ENCODE measurements at regions not wholly inside any gene's neighbourhood (a gene's known extent, or its start where the extent isn't known, plus 50 kb on each side); places are given as distances from the start of the nearest gene placed in this dataset.
"Not testable (repeated sequence)": the region's sequence is repeated elsewhere in the genome, so short reads cannot be mapped to it uniquely, and the experiment has no call there.

DNA sequence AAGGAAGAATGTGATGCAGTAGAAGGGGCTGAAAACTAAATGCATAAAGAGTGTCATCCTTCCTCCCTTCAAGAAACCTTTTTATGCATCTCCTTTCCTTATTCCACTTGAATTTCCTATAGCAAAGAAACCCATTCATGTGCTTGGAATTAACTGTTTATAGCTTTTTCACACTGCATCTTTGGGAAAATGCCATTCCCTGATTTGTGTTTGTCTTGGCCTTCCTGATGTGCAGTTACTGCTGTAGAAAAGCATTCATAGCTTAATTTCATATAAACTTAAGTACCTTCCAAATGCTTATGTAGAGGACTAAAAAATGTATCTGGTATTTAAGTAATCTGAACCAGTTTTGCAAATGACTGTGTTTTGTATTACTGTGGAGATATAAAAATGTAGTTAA is 61.8 kb downstream of the SDR9C7 start:
- TF ChIP-seq, protein P1, sequence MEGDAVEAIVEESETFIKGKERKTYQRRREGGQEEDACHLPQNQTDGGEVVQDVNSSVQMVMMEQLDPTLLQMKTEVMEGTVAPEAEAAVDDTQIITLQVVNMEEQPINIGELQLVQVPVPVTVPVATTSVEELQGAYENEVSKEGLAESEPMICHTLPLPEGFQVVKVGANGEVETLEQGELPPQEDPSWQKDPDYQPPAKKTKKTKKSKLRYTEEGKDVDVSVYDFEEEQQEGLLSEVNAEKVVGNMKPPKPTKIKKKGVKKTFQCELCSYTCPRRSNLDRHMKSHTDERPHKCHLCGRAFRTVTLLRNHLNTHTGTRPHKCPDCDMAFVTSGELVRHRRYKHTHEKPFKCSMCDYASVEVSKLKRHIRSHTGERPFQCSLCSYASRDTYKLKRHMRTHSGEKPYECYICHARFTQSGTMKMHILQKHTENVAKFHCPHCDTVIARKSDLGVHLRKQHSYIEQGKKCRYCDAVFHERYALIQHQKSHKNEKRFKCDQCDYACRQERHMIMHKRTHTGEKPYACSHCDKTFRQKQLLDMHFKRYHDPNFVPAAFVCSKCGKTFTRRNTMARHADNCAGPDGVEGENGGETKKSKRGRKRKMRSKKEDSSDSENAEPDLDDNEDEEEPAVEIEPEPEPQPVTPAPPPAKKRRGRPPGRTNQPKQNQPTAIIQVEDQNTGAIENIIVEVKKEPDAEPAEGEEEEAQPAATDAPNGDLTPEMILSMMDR (IDR thresholded peaks at IDR 0.05; ENCODE audit: low read depth, low read length) = no peak
- H3K4me3 ChIP-seq (ENCODE audit: low read depth, low read length) = no peak overlapping the region

DNA sequence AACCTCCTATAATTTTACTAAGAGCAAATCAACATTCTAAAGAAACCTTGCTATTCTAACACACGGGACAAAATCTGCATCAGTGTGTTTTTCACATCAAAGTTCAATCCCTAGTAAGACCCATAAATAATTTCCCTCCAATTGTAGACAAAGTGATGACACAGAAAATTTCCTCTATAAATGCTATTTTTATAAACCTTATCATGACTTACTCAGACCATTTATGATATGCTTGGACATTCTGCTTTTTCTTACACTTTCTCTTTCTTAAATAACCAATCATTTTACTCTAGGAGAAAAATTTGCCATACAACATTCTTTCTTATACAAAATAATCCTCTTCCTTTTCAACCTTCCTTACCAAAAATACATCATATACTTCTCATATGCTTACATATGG is 67.0 kb downstream of the SDR9C7 start:
- TF ChIP-seq, protein P1 (IDR thresholded peaks at IDR 0.05; ENCODE audit: low read depth, low read length) = no peak

DNA sequence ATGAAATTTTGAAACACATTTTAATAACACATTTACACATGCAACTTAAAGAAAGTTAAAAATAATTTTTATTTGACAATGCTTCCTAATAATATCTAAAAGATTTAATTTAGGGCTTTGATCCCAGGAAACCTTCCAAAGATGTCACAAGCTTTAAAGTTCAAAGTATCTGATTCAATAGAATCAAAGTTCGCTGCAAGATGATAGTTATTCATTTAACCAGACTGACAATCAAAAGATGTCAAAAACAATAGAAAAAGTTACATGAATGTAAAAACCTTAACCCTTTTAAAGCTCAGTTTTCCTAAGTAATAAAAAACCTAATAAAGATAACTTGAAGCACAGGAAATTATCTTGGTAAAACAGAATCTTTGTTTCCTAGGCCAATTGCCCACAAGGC is 67.7 kb downstream of the SDR9C7 start:
- TF ChIP-seq, protein P1 (IDR thresholded peaks at IDR 0.05; ENCODE audit: low read depth, low read length) = no peak
- no peak overlapping the region for H3K4me3 ChIP-seq (ENCODE audit: low read depth, low read length)

More for the DNA sequence above, 67.0 kb downstream of the SDR9C7 start:
- H3K4me3 ChIP-seq (ENCODE audit: low read depth, low read length) = no peak overlapping the region

DNA sequence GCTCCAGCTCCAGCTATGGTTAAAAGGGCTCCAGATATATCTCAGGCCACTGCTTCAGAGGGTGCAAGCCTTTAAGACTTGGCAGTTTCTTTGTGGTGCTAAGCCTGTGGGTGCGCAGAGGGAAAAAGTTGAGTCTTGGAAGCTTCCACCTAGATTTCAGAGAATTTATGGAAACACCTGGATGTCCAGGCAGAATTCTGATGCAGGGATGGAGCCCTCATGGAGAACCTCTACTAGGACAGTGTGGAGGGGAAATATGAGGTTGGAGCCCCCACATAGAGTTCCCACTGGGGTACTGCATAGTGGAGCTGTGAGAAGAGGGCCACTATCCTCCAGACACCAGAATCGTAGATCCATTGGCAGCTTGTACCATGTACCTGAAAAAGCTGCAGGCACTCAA is 69.9 kb downstream of the SDR9C7 start:
- no peak overlapping the region for H3K4me3 ChIP-seq (ENCODE audit: low read depth, low read length)
- TF ChIP-seq, protein P1 (IDR thresholded peaks at IDR 0.05; ENCODE audit: low read depth, low read length) = no peak

DNA sequence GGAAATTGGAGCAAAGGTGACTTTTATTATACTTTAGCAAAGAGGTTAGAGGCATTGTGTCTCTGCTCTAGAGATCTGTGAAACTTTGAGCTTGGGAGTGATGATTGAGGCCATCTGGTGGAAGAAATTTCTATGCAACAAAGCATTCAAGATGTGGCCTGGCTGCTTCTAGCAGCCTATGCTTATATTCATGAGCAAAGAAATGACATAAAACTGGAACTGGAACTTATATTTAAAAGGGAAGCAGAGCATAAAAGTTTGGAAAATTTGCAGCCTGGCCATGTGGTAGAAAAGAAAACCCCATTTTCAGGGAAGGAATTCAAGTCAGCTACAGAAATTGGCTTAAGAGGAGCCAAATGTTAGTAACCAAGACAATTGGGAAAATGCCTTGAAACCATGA is 70.4 kb downstream of the SDR9C7 start:
- TF ChIP-seq, protein P1 (IDR thresholded peaks at IDR 0.05; ENCODE audit: low read depth, low read length) = no peak
- no peak overlapping the region for H3K4me3 ChIP-seq (ENCODE audit: low read depth, low read length)

DNA sequence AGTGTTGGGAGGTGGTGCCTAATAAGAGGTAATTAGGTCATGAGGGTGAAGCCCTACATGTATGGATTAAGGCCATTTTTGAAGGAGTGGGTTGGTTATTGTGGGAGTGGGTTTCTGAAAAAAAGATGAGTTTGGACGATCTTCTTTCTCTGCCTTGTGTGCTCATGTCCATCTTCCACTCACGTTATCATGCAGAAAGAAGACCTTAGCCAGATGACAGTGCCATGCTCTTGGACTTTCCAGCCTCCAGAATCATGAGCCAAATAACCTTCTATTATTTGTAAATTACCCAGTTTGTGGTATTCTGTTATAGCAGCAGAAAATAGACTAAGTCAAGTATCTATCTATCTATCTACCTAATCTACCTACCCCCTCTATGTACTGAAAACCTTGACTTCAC is 71.9 kb downstream of the SDR9C7 start:
- H3K4me3 ChIP-seq (ENCODE audit: low read depth, low read length) = no peak overlapping the region
- TF ChIP-seq, protein P1 (IDR thresholded peaks at IDR 0.05; ENCODE audit: low read depth, low read length) = no peak

DNA sequence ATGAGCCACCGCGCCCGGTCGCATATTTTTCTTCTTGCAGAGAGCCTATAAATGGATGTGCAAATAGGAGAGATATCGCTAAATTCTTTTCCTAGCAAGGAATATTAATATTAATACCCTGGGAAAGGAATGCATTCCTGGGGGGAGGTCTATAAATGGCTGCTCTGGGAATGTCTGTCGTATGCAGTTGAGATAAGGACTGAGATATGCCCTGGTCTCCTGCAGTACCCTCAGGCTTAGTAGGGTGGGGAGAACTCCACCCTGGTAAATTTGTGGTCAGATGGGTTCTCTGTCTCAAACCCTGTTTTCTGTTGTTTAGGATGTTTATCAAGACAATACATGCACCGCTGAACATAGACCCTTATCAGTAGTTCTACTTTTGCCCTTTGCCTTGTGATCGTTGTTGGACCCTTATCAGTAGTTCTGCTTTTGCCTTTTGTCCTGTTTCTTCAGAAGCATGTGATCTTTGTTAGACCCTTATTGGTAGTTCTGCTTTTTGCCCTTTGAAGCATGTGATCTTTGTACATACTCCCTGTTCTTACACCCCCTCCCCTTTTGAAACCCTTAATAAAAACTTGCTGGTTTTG is 80.7 kb downstream of the SDR9C7 start:
- H3K4me3 ChIP-seq (ENCODE audit: low read depth, low read length) = not testable (repeated sequence)

DNA sequence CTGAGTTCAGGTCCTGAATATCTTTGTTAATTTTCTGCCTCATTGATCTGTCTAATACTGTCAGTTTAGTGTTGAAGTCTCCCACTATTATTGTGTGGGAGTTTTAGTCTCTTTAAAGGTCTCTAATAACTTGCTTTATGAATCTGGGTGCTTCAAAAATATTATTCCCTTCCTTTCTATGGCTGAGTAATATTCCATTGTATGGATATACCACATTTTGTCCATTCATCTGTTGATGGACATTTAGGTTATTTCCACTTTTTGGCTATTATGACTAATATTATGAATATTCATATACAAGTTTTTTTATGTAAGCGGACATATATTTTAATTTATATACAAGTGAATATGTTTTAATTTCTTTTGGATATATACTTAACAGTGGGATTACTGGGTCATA is 82.7 kb downstream of the SDR9C7 start:
- TF ChIP-seq, protein P1 (IDR thresholded peaks at IDR 0.05; ENCODE audit: low read depth, low read length) = no peak
- H3K4me3 ChIP-seq (ENCODE audit: low read depth, low read length) = no peak overlapping the region

Measured in WI38 (cell line).